ENCODE measurements at regions not wholly inside any gene's neighbourhood (a gene's known extent, or its start where the extent isn't known, plus 50 kb on each side); places are given as distances from the start of the nearest gene placed in this dataset.
"Not testable (repeated sequence)": the region's sequence is repeated elsewhere in the genome, so short reads cannot be mapped to it uniquely, and the experiment has no call there.

GRCh38 chr9:81069038-81069795 lies 620.1 kb downstream of the TLE1 start:
- no peak for DNase-seq

- DNase-seq = not testable (repeated sequence)
Measured at GRCh38 chr9:81062995-81063394, 626.4 kb downstream of the TLE1 start.

DNA sequence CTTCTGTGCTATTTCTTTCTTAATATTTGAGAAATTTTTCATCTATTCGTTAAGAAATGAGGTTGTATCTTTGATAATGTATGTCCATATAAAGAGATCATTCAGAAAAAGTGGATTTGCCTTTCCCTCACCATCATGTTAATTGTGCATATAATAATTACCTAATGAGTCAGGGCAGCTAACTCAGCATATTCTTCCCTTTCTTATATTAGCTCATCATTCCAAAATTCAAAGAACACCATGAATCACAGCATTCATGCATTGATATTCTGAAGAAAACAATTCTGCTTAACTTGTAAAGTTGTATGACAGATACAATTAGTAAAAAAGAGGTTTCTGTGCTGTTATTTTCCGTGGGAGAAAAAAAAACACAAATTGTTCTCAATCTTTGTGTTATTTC lies 630.6 kb downstream of the TLE1 start:
- DNase-seq = no peak

GRCh38 chr9:81053298-81054025 lies 635.9 kb downstream of the TLE1 start:
- DNase-seq = no peak

DNA sequence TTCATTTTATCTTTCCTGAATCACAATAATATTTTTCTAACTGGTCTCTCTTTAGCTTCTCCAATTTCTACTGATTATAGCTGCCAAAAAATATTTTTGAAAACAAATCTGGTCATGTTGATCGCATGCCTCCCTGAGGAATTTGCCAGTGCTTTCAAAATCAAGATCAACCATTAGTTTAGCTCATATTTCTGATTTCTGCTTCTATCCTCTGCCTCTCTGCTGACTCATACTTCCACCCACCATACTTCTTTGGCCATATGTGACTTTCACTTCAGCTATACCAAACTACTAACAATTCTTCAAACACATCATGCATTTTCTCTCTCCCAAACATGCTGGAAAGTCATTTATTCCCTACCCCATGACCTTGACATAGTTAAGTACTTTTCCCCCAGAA lies 636.5 kb downstream of the TLE1 start:
- DNase-seq = no peak

DNA sequence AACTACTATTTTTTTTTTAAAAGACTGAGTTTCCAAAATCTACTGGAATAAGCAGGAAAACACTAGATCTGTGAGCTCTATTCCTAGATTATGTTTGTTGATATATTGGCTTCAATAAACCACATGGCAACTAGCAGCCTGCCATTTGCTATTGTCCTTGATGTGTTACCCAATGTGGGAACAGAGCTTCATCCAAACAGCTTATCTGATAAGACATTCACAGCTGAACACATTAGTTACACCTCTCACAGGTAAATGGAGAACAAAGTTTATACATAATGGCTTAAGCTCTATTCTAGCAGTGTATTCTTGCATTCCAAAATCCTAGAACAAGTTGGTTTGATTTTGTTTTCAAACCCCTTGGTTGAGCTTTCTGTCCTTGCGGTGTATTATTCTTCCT lies 642.1 kb downstream of the TLE1 start:
- no peak for DNase-seq

DNA sequence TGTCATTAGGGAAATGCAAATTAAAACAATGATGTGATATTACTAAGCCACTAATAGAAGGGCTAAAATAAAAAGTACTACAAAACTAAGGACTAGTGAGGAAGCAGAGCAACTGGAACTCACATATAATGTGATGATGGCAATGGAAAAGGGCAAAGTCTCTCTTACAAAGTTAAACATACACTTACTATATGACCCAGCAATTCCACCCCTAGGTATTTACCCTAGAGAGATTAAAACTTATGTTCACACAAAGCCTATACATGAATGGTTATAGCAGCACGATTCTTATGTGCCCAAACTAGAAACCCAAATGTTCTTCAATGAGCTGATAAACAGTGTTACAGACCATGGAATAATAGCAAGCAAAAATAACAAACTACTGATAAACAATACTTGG lies 643.7 kb downstream of the TLE1 start:
- no peak for DNase-seq

- no peak for DNase-seq
Measured at GRCh38 chr9:81037889-81038288, 651.5 kb downstream of the TLE1 start.

DNA sequence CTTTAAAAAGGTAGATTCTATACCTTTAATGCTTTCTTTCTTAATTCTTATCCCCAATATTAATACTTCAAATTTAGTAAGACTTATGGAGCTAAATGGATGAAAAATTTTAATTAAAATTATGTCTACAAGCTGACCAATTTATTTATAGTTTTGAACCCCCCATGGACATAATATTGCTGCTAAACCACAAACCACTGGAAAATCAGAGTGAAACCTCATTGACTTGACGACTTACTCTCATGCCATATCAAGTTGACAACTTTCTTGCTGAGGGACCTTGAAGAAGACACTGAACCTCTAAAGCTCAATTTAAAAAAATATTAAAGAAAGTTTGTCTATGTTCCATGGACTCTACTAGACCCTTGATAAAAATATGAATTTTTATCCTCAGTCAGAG lies 653.7 kb downstream of the TLE1 start:
- DNase-seq = no peak

- DNase-seq = no peak
Measured at GRCh38 chr9:81035171-81035570, 654.2 kb downstream of the TLE1 start.

DNA sequence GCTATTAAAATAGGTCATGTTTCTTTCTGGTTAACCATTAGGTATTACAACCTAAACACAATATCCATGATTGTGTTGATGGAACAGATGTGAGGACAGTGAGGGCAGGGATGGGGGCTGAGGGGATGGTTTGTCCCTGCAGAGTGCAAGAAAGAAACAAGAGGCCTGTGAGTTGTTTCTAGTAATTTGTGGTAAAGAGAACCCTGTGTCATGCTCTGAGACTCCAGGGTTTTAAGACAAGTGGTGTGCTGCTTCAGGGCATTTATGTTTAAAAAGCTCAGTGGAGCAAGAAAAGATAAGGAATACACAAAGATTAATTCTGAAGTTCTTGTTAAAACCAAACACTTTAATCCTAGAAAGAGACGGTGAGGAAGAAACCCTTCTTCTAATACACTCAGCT lies 656.5 kb downstream of the TLE1 start:
- DNase-seq = no peak

DNA sequence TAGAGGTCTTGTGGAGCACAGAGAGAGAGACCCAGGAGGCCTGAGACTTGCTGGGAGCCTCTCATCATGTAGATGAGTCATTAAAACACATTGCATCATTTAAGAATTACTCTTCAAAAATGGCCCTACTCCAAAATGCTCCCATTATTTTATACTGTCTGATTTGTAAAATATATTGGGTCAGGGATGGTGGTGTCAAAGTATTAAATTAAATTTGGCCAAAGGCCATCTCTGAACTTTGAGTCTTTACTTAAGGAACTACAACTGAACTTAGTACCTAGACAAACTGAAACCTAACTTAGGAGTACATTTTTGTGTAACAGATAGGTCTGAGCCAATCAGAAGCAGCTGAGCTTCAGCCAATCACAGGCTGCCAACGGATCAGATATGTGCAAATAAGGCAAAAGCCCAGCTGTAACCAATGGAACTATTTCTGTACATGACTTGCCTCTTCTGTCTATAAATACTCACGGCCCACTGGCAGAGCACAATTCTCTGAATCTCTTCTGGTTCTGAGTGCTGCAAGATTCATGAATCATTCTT lies 657.2 kb downstream of the TLE1 start:
- no peak for DNase-seq

- no peak for DNase-seq
Measured at GRCh38 chr9:81031422-81032029, 657.8 kb downstream of the TLE1 start.

GRCh38 chr9:81030027-81030426 lies 659.3 kb downstream of the TLE1 start:
- no peak for DNase-seq

DNA sequence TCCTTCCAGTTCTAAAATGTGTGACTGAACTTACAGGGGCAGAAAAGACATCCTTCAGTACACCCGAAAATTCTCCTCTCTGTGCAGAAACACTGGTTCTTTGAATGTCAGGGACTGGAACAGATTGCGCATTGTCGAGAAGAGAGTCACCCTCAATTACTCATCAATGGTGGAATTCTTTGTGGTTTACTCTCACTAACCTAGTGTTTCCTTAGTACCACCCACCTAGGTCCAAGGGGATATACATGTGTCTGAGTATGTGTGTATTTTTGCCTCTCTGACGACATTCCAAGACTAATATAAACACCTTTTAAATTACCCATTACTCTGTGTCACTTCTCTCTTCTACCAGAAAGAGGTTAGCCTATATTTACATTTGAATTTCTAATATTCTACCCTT lies 660.8 kb downstream of the TLE1 start:
- no peak for DNase-seq

DNA sequence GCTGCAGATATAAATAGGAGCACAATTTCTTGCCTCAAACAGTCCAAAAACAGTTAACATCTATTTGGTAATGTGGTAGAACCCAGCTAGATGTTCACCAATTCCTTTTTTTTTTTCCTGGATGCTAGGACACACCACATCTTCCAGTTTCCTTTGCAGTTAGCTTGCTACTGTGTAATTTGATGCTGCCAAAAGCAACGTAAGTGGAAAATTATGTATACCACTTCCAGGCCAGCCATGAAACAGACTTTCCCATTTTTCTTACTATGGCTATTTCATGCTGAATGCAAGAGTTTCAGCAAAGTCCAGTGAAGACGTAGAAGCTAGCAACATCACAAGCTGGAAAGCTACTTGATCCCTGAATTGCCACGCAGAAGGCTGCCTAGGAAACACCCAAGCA lies 667.2 kb downstream of the TLE1 start:
- DNase-seq = no peak

GRCh38 chr9:81014945-81015344 lies 674.4 kb downstream of the TLE1 start:
- not testable (repeated sequence) for DNase-seq

DNA sequence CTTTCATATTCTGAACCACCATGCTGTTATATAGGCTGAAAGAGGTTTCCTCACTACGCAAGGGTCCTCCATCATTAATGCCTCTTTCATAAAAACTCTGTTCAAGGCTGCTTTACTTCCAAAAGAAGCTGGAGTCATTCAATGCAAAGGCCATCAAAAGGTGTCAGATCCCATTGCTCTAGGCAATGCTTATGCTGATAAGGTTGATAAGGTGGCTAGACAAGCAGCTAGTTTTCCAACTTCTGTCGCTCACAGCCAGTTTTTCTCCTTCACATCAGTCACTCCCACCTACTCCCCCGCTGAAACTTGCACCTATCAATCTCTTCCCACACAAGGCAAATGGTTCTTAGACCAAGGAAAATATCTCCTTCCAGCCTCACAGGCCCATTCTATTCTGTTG lies 676.2 kb downstream of the TLE1 start:
- DNase-seq = not testable (repeated sequence)

DNA sequence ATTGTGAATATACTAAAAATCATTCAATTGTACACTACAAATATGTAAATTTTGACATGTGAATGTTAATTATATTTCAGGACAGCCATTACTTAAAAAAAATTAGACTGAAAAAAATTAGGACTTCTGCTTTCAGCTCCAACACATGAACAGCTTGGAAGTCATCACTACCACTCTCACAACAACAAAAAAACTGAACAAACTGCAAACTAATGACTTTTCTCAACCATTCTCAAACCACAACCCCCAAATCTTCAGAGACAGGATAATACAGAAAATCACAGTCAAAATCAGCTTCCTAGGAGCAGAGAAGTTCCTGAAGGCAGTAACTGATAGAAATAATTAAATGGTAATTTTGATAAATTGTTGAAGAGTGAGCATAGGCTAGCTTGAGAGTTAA lies 686.4 kb downstream of the TLE1 start:
- DNase-seq = no peak

- no peak for DNase-seq
Measured at GRCh38 chr9:81002242-81002641, 687.1 kb downstream of the TLE1 start.

GRCh38 chr9:80995759-80996158 lies 693.6 kb downstream of the TLE1 start:
- DNase-seq = no peak

DNA sequence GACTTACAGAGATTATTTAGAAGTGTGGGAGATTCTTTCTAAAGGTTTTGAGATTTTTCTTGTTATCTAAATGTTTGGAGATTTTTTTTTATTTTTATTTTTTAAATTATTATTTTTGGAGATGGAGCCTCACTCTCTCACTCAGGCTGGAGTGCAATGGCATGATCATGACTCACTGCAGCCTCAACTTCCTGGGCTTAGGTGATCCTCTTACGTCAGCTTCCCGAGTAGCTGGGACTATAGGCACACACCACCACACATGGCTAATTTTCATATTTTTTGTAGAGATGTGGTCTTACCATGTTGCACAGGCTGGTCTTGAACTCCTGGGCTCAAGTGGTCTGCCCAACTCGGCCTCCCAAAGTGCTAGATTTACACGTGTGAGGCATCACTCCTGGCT lies 694.5 kb downstream of the TLE1 start:
- no peak for DNase-seq

- DNase-seq = not testable (repeated sequence)
Measured at GRCh38 chr9:80985595-80985994, 703.8 kb downstream of the TLE1 start.

DNA sequence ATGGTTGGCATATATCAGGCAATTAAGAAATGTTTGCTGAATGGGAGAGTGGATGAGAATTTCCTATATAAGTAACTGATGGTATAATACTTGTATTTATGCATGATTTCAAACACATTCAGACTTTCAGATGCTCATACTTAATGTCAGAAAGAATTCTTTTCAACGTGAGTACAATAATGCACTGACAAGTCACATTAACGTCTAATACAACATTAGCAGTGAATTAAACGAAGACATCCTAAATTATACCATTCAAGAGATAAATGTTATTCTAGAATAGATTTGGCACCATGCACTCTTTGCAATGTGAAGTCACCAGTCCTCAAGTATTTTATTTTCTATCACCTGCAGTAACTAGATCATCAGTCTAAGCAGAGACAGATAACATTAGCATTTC lies 712.9 kb downstream of the TLE1 start:
- DNase-seq = no peak
